Spleen (tissue), 11 donors: ENCODE measurements at regions not wholly inside any gene's neighbourhood (a gene's known extent, or its start where the extent isn't known, plus 50 kb on each side); places are given as distances from the start of the nearest gene placed in this dataset.

ENCODE experiments used
- DNase-seq: peaks from one replicate; pipeline ENCODE4 v3.0.0-alpha.2; 2020
- H3K27ac ChIP-seq, 8 donors: fragments of 200-600 bp; sonication (generic) in 7 of 8; 1 replicate in 4 of 8; 2 replicates in 4 of 8; pipeline versions ENCODE4 v1.5.0 to v1.8.0; 2016 to 2021; ENCODE audit warnings: inconsistent platforms in 4 of 8, mild to moderate bottlenecking in 4 of 8, moderate library complexity in 1 of 8
- H3K27me3 ChIP-seq, 7 donors: fragments of 200-600 bp; sonication (generic) in 6 of 7; replicated peaks in 1 of 7; 1 replicate in 4 of 7; 2 replicates in 3 of 7; pipeline versions ENCODE4 v1.5.0 to v1.8.0; 2016 to 2021; ENCODE audit warnings: inconsistent platforms in 3 of 7, mild to moderate bottlenecking in 1 of 7
- H3K36me3 ChIP-seq, 6 donors: fragments of 200-600 bp; sonication (generic) in 5 of 6; 1 replicate in 4 of 6; 2 replicates in 2 of 6; pipeline versions ENCODE4 v1.5.0 to v1.8.0; 2016 to 2021; ENCODE audit warnings: inconsistent platforms in 2 of 6
- H3K4me1 ChIP-seq, 6 donors: fragments of 200-600 bp; sonication (generic) in 5 of 6; 1 replicate in 3 of 6; 2 replicates in 3 of 6; pipeline versions ENCODE4 v1.5.0 to v1.8.0; 2016 to 2021; ENCODE audit warnings: inconsistent platforms in 3 of 6
- H3K4me3 ChIP-seq, 8 donors: fragments of 200-600 bp; sonication (generic) in 7 of 8; 1 replicate in 4 of 8; 2 replicates in 4 of 8; pipeline versions ENCODE4 v1.5.0 to v1.8.0; 2016 to 2021; ENCODE audit warnings: inconsistent platforms in 4 of 8, mild to moderate bottlenecking in 4 of 8, moderate library complexity in 2 of 8
- H3K9me3 ChIP-seq, 8 donors: fragments of 200-600 bp; sonication (generic) in 7 of 8; 1 replicate in 4 of 8; 2 replicates in 4 of 8; pipeline versions ENCODE4 v1.5.0 to v1.8.0; 2016 to 2021; ENCODE audit warnings: inconsistent platforms in 4 of 8
- POLR2A ChIP-seq, 3 donors: fragments of 450-650 bp; IDR thresholded peaks; one replicate each; pipeline ENCODE4 v1.5.1; 2017; ENCODE audit warnings: antibody characterized with exemption in 3 of 3, mild to moderate bottlenecking in 1 of 3
- POLR2AphosphoS5 ChIP-seq, 3 donors: sonication (generic); formaldehyde crosslinking; IDR thresholded peaks; one replicate each; pipeline ENCODE4 v1.5.1; 2017; ENCODE audit warnings: antibody characterized with exemption in 3 of 3
- WGBS, 5 donors: extraction: QIAGEN DNeasy Blood & Tissue Kit in 3 of 5; methylation state at CpG; one replicate each; pipeline versions ENCODE4 v1.1.5 to v1.1.7; 2013 to 2018; 5-methylcytosine and 5-hydroxymethylcytosine counted together
- intact Hi-C: fragments of 100-400 bp; cut with DNase I; formaldehyde crosslinking; loops from one replicate; pipeline ENCODE4 v1.15.0; 2023; ENCODE audit warnings: low total_unique reads
- TF ChIP-seq, protein P1 (sequence below), 11 experiments: fragments of 200-600 bp in 7 of 11; fragments of 450-650 bp in 4 of 11; sonication (generic) in 4 of 11; IDR thresholded peaks in 8 of 11; conservative IDR thresholded peaks in 3 of 11; 1 replicate in 7 of 11; 2 replicates in 4 of 11; pipeline versions ENCODE4 v1.4.0 to v1.8.0; 2016 to 2021; ENCODE audit warnings: antibody characterized with exemption in 11 of 11, inconsistent platforms in 4 of 11, mild to moderate bottlenecking in 1 of 11
- donor health status: healthy with polysubstance abuse.
- donor health status: DM: no; HTN: no; CAD: no; lungs with moderate emphysema.
- donor health status: DM: no; HTN: no; CAD: no.
- donor health status: Bipolar disorder and iron deficiency.
- donor health status: healthy.
- donor health status: DM: no; HTN: no; CAD: no.
- donor health status: DM: yes; HTN: yes; CAD: no.

- Histone ChIP-seq H3K36me3 (no peaks in the 10 kb centered on the region), H3K27ac (no peak overlapping the region), H3K4me1 (no peaks in the 10 kb centered on the region), H3K9me3 (peaks cover 0 to 7% (median 0%) of the 10 kb centered on the region in 8 donors), H3K27me3 (no peaks in the 10 kb centered on the region), H3K4me3 (no peak overlapping the region)
- DNase-seq = no peak
- 88 to 97% (median 94%) methylated on average over 3 of the region's 3 CpGs for WGBS, 5 donors
- TF ChIP-seq POLR2A (IDR thresholded peaks at IDR 0.05) (no peak), POLR2AphosphoS5 (IDR thresholded peaks at IDR 0.05) (no peak)
- TF ChIP-seq, protein P1, sequence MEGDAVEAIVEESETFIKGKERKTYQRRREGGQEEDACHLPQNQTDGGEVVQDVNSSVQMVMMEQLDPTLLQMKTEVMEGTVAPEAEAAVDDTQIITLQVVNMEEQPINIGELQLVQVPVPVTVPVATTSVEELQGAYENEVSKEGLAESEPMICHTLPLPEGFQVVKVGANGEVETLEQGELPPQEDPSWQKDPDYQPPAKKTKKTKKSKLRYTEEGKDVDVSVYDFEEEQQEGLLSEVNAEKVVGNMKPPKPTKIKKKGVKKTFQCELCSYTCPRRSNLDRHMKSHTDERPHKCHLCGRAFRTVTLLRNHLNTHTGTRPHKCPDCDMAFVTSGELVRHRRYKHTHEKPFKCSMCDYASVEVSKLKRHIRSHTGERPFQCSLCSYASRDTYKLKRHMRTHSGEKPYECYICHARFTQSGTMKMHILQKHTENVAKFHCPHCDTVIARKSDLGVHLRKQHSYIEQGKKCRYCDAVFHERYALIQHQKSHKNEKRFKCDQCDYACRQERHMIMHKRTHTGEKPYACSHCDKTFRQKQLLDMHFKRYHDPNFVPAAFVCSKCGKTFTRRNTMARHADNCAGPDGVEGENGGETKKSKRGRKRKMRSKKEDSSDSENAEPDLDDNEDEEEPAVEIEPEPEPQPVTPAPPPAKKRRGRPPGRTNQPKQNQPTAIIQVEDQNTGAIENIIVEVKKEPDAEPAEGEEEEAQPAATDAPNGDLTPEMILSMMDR (IDR thresholded peaks at IDR 0.05 in 8 of 11, conservative IDR thresholded peaks at IDR 0.05 in 3 of 11) = no peak
- intact Hi-C loops = no loop called here
These were observed 361.5 kb downstream of the FIGN start for GRCh38 chr2:163374282-163374681.

DNA sequence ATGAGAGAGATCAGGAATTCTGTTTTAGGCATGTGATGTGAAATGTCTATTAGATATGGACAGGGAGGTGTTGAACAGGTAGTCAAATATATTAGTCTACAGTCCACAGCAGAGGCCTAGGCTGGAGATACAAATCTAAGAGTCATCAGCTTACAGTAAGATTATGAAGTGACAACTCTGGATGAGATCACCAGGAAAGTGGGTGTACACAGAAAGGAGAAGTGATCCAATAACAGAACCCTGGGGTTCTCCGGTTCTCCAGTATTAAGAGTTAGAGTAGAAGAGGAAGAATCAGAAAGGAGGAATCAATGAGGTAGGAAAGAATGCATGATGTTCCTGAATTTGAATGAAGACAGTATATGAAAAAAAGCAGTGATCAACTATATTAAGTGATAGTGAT lies 362.3 kb downstream of the FIGN start:
- DNase-seq = no peak
- no peaks in the 10 kb centered on the region for H3K36me3 ChIP-seq
- no peak overlapping the region for H3K4me3 ChIP-seq
- 74 to 92% (median 82%) methylated on average over 1 of the region's 1 CpG for WGBS, 5 donors
- no peak for TF ChIP-seq POLR2A (IDR thresholded peaks at IDR 0.05)
- no peak for TF ChIP-seq POLR2AphosphoS5 (IDR thresholded peaks at IDR 0.05)
- TF ChIP-seq, protein P1 (IDR thresholded peaks at IDR 0.05 in 8 of 11, conservative IDR thresholded peaks at IDR 0.05 in 3 of 11) = no peak
- peaks cover 0 to 4% (median 0%) of the 10 kb centered on the region in 8 donors for H3K9me3 ChIP-seq
- H3K27ac ChIP-seq = no peak overlapping the region
- H3K4me1 ChIP-seq = no peaks in the 10 kb centered on the region
- intact Hi-C loops = no loop called here
- no peaks in the 10 kb centered on the region for H3K27me3 ChIP-seq

GRCh38 chr2:163370169-163370886 lies 365.5 kb downstream of the FIGN start:
- Histone ChIP-seq H3K27ac (no peak overlapping the region), H3K4me1 (no peaks in the 10 kb centered on the region), H3K36me3 (no peaks in the 10 kb centered on the region), H3K27me3 (no peaks in the 10 kb centered on the region), H3K9me3 (no peaks in the 10 kb centered on the region), H3K4me3 (no peak overlapping the region)
- 88 to 94% (median 93%) methylated on average over 4 of the region's 4 CpGs for WGBS, 5 donors
- no peak for DNase-seq
- no peak for TF ChIP-seq POLR2A (IDR thresholded peaks at IDR 0.05)
- TF ChIP-seq, protein P1 (IDR thresholded peaks at IDR 0.05 in 8 of 11, conservative IDR thresholded peaks at IDR 0.05 in 3 of 11) = no peak
- TF ChIP-seq POLR2AphosphoS5 (IDR thresholded peaks at IDR 0.05) = no peak
- intact Hi-C loops = no loop called here

DNA sequence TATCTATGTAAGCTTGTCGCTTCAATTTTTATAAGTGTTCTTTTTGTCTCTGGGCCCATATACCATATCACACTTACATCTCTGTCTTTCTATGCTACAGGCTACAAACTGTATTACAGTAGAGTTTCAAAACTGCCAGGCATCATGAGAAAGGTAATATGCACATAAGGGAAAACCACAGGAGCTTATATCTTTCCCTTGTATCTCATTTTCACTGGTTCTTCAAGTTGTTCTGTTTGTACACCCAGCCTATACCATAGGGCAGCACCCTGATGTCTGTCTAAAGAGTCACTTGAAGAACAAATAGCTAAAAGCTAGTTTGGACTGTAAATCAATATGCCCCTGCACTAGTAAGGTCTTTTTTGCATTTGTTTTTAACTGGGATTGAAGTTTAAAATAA lies 366.7 kb downstream of the FIGN start:
- TF ChIP-seq POLR2AphosphoS5 (IDR thresholded peaks at IDR 0.05) = no peak
- TF ChIP-seq POLR2A (IDR thresholded peaks at IDR 0.05) = no peak
- TF ChIP-seq, protein P1 (IDR thresholded peaks at IDR 0.05 in 8 of 11, conservative IDR thresholded peaks at IDR 0.05 in 3 of 11) = no peak
- Histone ChIP-seq H3K4me3 (no peak overlapping the region), H3K27me3 (no peaks in the 10 kb centered on the region), H3K27ac (no peak overlapping the region), H3K4me1 (no peaks in the 10 kb centered on the region), H3K9me3 (peaks cover 0 to 1% (median 0%) of the 10 kb centered on the region in 8 donors), H3K36me3 (no peaks in the 10 kb centered on the region)
- 90 to 100% (median 95%) methylated on average over 1 of the region's 1 CpG for WGBS, 5 donors
- intact Hi-C loops = no loop called here
- no peak for DNase-seq
